GM13977 (cell line): ENCODE measurements at regions not wholly inside any gene's neighbourhood (a gene's known extent, or its start where the extent isn't known, plus 50 kb on each side); places are given as distances from the start of the nearest gene placed in this dataset.
"Not testable (repeated sequence)": the region's sequence is repeated elsewhere in the genome, so short reads cannot be mapped to it uniquely, and the experiment has no call there.

ENCODE experiments used
- DNase-seq: peaks from one replicate; pipeline ENCODE4 v3.0.0; 2012; ENCODE audit warnings: low spot score
- in situ Hi-C: fragments of 300-500 bp; cut with MboI; formaldehyde crosslinking; loops from one replicate; pipeline ENCODE4 v1.12.0; 2022; ENCODE audit warnings: low sequenced_read_pairs, low pct_unique_long_range_greater_than_20kb, mixed read lengths, inconsistent platforms; ENCODE audit not compliant: unreplicated experiment
- TF ChIP-seq, protein P1 (sequence below): IDR thresholded peaks from 2 replicates; pipeline ENCODE4 v1.5.1; 2012; ENCODE audit warnings: mild to moderate bottlenecking, control low read depth; ENCODE audit not compliant: insufficient read depth; ENCODE audit errors: extremely low read depth, missing control alignments

DNA sequence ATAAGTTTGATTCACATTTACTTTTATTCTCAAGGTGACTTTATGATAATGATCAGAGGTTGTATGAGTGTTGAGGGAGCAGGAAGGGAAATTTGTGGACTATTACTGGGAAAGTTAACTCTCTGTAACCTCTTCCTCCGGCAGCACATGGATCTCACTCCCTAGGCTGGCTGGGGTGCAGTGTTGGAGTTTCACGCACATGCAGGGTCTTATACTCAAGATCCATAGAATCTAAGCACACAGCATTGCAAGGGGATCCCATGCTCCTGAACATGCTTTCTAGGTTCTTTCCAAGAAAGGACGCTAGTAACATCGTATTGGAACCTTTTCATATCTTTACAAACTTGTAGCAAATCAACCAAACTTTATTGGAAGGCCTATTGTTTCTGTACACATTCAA, 757.6 kb upstream of the TPTE start:
- DNase-seq = no peak
- in situ Hi-C loops = no loop called here
- TF ChIP-seq, protein P1, sequence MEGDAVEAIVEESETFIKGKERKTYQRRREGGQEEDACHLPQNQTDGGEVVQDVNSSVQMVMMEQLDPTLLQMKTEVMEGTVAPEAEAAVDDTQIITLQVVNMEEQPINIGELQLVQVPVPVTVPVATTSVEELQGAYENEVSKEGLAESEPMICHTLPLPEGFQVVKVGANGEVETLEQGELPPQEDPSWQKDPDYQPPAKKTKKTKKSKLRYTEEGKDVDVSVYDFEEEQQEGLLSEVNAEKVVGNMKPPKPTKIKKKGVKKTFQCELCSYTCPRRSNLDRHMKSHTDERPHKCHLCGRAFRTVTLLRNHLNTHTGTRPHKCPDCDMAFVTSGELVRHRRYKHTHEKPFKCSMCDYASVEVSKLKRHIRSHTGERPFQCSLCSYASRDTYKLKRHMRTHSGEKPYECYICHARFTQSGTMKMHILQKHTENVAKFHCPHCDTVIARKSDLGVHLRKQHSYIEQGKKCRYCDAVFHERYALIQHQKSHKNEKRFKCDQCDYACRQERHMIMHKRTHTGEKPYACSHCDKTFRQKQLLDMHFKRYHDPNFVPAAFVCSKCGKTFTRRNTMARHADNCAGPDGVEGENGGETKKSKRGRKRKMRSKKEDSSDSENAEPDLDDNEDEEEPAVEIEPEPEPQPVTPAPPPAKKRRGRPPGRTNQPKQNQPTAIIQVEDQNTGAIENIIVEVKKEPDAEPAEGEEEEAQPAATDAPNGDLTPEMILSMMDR = no peak

DNA sequence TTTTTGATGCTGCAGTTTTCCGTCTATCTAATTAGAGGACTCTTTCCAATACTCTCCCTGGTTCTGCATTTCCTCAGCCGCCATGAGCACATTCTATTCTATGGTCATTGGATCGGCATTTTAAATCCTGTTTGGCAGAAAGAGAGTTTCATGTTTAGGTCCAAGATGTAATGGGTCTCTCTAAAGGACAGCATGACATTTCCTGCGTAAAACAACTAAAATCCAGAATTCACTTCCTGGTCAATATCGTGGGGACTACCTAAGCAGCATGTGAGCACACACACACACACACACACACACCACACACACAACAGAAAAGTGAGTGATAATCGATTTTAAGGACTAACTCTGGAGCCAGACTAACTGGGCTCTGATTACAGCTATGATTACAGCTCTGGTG, 757.1 kb upstream of the TPTE start:
- in situ Hi-C loops, DNase-seq: not testable (repeated sequence)

DNA sequence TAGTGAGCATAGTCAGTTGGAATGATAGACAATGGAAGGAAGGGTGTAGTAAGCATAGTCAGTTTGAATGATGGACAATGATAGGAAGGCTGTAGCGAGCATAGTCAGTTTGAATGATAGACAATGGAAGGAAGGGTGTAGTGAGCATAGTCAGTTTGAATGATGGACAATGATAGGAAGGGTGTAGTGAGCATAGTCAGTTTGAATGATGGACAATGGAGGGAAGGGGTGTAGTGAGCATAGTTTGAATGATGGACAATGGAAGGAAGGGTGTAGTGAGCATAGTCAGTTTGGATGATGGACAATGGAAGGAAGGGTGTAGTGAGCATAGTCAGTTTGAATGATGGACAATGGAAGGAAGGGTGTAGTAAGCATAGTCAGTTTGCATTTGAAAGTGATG, 755.8 kb upstream of the TPTE start:
- DNase-seq, in situ Hi-C loops: not testable (repeated sequence)

DNA sequence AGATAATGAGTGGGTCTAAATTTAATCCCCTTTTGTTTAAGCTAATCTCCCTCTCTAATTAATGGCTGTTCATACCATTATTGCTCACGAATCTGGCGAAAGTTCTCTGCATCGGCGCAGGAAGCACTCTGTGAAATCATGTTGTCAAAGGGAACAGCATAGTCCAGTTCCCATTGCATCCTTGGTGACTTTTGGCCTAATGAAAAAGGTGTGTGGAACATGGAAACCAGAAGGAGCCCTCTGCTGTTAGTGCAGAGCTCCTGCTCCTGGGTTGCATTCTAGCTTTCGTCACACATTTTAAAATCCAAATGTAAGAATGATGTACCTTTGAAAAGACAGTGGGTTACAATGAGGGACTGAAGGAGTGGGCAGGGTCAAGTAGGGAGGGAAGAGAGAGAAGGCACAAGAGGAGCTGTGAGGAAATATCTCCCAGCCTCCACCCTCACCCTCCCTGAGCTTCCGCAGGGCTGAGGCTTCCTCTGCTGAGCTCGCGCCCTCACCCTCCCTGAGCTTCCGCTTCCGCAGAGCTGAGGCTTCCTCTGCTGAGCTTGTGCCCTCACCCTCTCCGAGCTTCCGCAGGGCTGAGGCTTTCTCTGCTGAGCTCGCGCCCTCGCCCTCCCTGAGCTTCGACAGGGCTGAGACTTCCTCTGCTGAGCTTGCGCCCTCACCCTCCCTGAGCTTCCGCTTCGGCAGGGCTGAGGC, 754.3 kb upstream of the TPTE start:
- in situ Hi-C loops = not testable (repeated sequence)

DNA sequence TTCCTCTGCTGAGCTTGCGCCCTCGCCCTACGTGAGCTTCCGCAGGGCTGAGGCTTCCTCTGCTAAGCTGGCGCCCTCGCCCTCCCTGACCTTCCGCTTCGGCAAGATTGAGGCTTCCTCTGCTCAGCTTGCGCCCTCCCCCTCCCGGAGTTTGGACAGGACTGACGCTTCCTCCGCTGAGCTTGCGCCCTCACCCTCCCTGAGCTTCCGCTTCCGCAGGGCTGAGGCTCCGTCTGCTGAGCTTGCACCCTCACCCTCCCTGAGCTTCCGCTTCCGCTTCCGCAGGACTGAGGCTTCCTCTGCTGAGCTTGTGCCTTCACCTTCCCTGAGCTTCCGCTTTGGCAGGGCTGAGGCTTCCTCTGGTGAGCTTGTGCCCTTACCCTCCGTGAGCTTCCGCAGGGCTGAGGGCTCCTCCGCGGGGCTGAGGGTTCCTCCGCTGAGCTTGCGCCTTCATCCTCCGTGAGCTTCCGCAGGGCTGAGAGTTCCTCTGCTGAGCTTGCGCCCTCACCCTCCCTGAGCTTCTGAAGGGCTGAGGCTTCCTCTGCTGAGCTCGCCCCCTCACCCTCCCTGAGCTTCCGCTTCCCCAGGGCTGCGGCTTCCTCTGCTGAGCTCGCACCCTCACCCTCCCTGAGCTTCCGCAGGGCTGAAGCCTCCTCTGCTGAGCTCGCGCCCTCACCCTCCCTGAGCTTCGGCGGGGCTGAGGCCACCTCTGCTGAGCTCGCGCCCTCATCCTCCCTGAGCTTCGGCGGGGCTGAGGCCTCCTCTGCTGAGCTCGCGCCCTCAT, 753.6 kb upstream of the TPTE start:
- TF ChIP-seq, protein P1 = no peak
- in situ Hi-C loops = no loop called here
- no peak for DNase-seq

More for the DNA sequence above, 754.3 kb upstream of the TPTE start:
- DNase-seq = not testable (repeated sequence)

DNA sequence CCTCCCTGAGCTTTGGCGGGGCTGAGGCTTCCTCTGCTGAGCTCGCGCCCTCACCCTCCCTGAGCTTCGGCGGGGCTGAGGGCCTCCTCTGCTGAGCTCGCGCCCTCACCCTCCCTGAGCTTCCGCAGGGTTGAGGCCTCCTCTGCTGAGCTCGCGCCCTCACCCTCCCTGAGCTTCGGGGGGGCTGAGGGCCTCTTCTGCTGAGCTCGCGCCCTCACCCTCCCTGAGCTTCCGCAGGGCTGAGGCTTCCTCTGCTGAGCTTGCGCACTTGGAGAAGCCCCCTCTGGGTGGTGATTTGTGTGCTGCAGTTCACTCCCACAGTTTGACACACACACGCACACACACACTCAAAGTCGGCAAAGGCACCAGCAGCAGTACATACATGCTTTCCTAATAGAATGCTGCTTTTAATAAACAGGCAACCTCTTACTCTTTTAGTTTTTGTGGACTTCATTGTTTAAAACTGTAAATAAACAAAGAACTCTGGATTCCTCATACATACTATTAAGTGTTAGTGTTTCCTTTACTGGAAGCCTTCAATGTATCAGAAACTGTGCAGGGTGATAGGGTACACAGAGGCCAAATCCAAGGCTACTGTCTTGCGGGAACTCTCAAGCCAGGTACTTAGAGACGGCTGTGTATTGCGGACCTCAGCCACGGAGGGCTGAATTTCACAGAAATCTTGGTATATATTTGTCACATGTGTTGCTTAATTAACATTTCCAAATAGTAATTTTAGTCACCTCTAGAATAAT, 752.8 kb upstream of the TPTE start:
- DNase-seq, in situ Hi-C loops: not testable (repeated sequence)

DNA sequence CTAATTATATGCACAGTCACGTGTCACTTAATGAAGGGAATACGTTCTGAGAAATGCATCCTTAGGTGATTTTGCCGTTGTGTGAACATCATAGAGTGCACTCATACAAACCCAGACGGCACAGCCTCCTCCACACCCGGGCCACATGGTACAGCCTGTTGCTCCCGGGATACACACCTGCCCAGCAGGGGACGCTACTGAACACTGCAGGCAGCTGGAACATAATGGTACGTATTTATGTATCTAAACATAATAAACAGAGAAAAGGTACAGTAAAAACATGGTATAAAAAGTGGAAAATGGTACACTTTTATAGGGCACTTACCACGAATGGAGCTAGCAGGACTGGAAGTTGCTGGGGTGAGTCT, 752.3 kb upstream of the TPTE start:
- DNase-seq, in situ Hi-C loops: not testable (repeated sequence)

DNA sequence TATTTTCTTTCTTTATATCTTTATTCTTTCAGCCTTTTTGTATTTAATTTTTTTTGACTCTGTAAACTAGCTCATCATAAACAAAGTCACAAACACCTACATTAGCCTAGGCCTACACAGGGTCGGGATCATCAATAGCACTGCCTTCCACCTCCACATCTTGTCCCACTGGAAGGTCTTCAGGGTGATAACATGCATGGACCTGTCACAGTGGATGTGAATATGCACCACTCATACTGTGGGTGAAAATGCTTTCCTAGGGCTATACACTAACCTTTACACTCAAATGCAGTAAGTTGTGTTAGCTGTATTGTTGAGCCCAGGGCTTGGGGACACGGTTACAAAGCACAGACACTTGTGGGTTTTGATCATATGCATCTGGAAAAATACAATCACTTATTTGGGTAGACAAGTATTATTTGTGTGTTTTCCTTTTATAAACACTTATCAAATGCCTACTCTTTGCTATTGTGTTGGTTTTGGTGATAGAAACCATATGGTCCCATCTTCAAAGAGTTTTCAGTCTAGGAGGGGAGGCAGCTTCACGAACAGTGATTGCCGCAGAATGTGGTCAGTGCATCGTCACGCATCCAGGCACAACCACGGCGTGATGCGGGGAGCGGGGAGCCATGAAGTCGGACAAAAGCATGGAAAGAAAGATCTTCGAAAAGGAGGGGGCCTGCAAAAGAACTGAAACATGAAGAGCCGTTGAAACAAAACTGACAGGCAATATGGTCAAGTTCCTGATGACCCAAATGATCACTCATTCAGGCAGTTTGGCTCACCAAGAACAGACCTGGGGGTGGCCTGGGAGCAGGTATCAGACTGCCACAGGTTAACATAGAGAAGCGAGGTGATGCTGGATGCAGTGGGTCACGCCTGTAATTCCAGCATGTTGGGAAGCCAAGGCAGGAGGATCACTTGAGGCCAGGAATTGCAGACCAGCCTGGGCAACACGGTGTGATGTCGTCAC, 751.4 kb upstream of the TPTE start:
- DNase-seq, in situ Hi-C loops: not testable (repeated sequence)

DNA sequence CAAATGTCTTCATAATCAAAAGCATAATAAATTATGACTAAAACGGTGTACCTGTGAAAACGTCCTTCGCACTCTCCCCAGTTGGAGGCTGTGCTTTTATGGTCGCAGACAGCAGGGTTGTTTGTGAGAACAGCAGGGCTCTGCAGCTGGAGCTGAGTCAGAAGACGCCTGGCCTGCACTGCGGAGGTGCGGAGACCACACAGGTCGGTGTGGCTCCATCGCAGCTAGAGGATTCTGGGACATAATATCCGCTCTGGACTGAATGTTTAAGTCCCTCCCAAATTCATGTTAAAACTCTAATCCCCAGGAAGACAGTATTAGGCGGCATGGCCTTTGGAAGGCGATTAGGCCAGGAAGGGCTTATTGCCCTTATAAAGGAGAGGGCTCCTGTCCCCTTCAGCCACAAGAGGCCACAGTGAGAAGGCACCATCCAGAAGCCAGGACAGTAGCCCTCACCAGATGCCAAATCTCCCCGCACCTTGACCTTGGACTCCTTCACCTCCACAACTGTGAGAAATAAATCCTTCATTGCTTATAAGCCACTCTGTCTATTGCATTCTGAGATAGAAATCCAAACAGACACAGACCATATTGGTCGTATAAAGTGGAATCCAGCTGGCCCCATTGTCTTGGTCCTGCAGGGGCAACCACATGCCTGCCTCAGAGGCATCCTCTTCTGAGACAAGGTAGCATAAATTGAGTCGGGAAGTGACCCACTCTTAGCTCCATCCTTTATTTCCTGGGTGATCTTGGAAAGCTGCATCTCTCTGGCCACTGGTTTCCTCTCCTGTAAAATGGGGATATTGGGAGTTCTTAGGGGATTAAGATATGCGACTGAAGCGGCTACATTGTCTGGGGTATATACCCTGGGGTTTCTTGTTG, 749.7 kb upstream of the TPTE start:
- in situ Hi-C loops, DNase-seq: not testable (repeated sequence)
